ENCODE measurements at regions not wholly inside any gene's neighbourhood (a gene's known extent, or its start where the extent isn't known, plus 50 kb on each side); places are given as distances from the start of the nearest gene placed in this dataset.
"Not testable (repeated sequence)": the region's sequence is repeated elsewhere in the genome, so short reads cannot be mapped to it uniquely, and the experiment has no call there.

GRCh38 chr10:57673446-57673960 lies 594.2 kb downstream of the IPMK start:
- Histone ChIP-seq H3K4me1 (ENCODE audit: insufficient read depth, low read length) (no peaks in the 10 kb centered on the region), H3K27me3 (ENCODE audit: insufficient read depth, low read length) (no peaks in the 10 kb centered on the region), H3K9me3 (ENCODE audit: control insufficient read depth in 1 of 2, low read length in 2 of 2) (no peaks in the 10 kb centered on the region), H3K4me3 (ENCODE audit: low read length in 2 of 2) (no peak overlapping the region), H3K27ac (ENCODE audit: low read depth, low read length) (no peak overlapping the region), H3K36me3 (ENCODE audit: insufficient read depth, low read length) (no peaks in the 10 kb centered on the region)
- Mint-ChIP-seq H3K27me3 (no peaks in the 10 kb centered on the region), H3K4me1 (no peaks in the 10 kb centered on the region), H3K36me3 (no peaks in the 10 kb centered on the region), H3K27ac (no peak overlapping the region), H3K9me3 (peaks cover 0 to 10% (median 3%) of the 10 kb centered on the region in 8 donors), H3K4me3 (no peak overlapping the region)
- ChIA-PET CTCF (ENCODE audit: partially characterized antibody) (no interaction called here), POLR2A (ENCODE audit: partially characterized antibody) (no interaction called here)
- no peak for DNase-seq
- intact Hi-C loops (cut with micrococcal nuclease): no loop called here

- H3K9me3 Mint-ChIP-seq: peaks cover 0 to 18% (median under 1%) of the 10 kb centered on the region in 8 donors
- ChIA-PET POLR2A (ENCODE audit: partially characterized antibody) (no interaction called here), CTCF (ENCODE audit: partially characterized antibody) (no interaction called here)
Observed at GRCh38 chr10:57664815-57665214, 602.9 kb downstream of the IPMK start.

GRCh38 chr10:57663401-57663800 lies 604.3 kb downstream of the IPMK start:
- ChIA-PET POLR2A (ENCODE audit: partially characterized antibody) (no interaction called here), CTCF (ENCODE audit: partially characterized antibody) (no interaction called here)
- Histone ChIP-seq H3K36me3 (ENCODE audit: insufficient read depth, low read length) (no peaks in the 10 kb centered on the region), H3K27me3 (ENCODE audit: insufficient read depth, low read length) (no peaks in the 10 kb centered on the region), H3K27ac (ENCODE audit: low read depth, low read length) (no peak overlapping the region), H3K4me1 (ENCODE audit: insufficient read depth, low read length) (no peaks in the 10 kb centered on the region), H3K9me3 (ENCODE audit: control insufficient read depth in 1 of 2, low read length in 2 of 2) (no peaks in the 10 kb centered on the region), H3K4me3 (ENCODE audit: low read length in 2 of 2) (no peak overlapping the region)
- H3K27me3 Mint-ChIP-seq: no peaks in the 10 kb centered on the region
- H3K36me3 Mint-ChIP-seq: no peaks in the 10 kb centered on the region
- H3K27ac Mint-ChIP-seq: no peak overlapping the region
- H3K9me3 Mint-ChIP-seq: peaks cover 0 to 18% (median under 1%) of the 10 kb centered on the region in 8 donors
- no peak overlapping the region for H3K4me3 Mint-ChIP-seq
- no peaks in the 10 kb centered on the region for H3K4me1 Mint-ChIP-seq
- intact Hi-C loops (cut with micrococcal nuclease): no loop called here
- DNase-seq: no peak

More at GRCh38 chr10:57664815-57665214, 602.9 kb downstream of the IPMK start:
- no peak for DNase-seq
- Mint-ChIP-seq H3K27ac (no peak overlapping the region), H3K36me3 (no peaks in the 10 kb centered on the region), H3K4me3 (no peak overlapping the region), H3K4me1 (no peaks in the 10 kb centered on the region), H3K27me3 (no peaks in the 10 kb centered on the region)
- H3K27me3 ChIP-seq (ENCODE audit: insufficient read depth, low read length): no peaks in the 10 kb centered on the region
- no peaks in the 10 kb centered on the region for H3K36me3 ChIP-seq (ENCODE audit: insufficient read depth, low read length)
- no peaks in the 10 kb centered on the region for H3K4me1 ChIP-seq (ENCODE audit: insufficient read depth, low read length)
- H3K4me3 ChIP-seq (ENCODE audit: low read length in 2 of 2): no peak overlapping the region
- no peak overlapping the region for H3K27ac ChIP-seq (ENCODE audit: low read depth, low read length)
- intact Hi-C loops (cut with micrococcal nuclease): no loop called here
- no peaks in the 10 kb centered on the region for H3K9me3 ChIP-seq (ENCODE audit: control insufficient read depth in 1 of 2, low read length in 2 of 2)

- H3K27ac ChIP-seq (ENCODE audit: low read depth, low read length): no peak overlapping the region
- Mint-ChIP-seq H3K4me3 (no peak overlapping the region), H3K9me3 (peaks cover 0 to 2% (median 0%) of the 10 kb centered on the region in 8 donors), H3K4me1 (no peaks in the 10 kb centered on the region), H3K36me3 (no peaks in the 10 kb centered on the region), H3K27me3 (no peaks in the 10 kb centered on the region), H3K27ac (no peak overlapping the region)
- no peaks in the 10 kb centered on the region for H3K4me1 ChIP-seq (ENCODE audit: insufficient read depth, low read length)
- POLR2A ChIA-PET (ENCODE audit: partially characterized antibody): no interaction called here
- no peaks in the 10 kb centered on the region for H3K36me3 ChIP-seq (ENCODE audit: insufficient read depth, low read length)
- no peak for DNase-seq
- CTCF ChIA-PET (ENCODE audit: partially characterized antibody): no interaction called here
- no peaks in the 10 kb centered on the region for H3K9me3 ChIP-seq (ENCODE audit: control insufficient read depth in 1 of 2, low read length in 2 of 2)
- no peak overlapping the region for H3K4me3 ChIP-seq (ENCODE audit: low read length in 2 of 2)
- H3K27me3 ChIP-seq (ENCODE audit: insufficient read depth, low read length): no peaks in the 10 kb centered on the region
- intact Hi-C loops (cut with micrococcal nuclease): no loop called here
Observed at GRCh38 chr10:57661206-57661605, 606.5 kb downstream of the IPMK start.

GRCh38 chr10:57657164-57657765 lies 610.4 kb downstream of the IPMK start:
- H3K9me3 Mint-ChIP-seq: peaks cover 0 to 4% (median under 1%) of the 10 kb centered on the region in 8 donors
- POLR2A ChIA-PET (ENCODE audit: partially characterized antibody): no interaction called here

GRCh38 chr10:57654856-57655255 lies 612.8 kb downstream of the IPMK start:
- H3K4me3 ChIP-seq (ENCODE audit: low read length in 2 of 2): no peak overlapping the region
- no peak for DNase-seq
- H3K27ac ChIP-seq (ENCODE audit: low read depth, low read length): no peak overlapping the region
- Mint-ChIP-seq H3K9me3 (peaks cover 0 to 4% (median 2%) of the 10 kb centered on the region in 8 donors), H3K4me1 (no peaks in the 10 kb centered on the region), H3K27me3 (peaks cover 0 to 3% of the 10 kb centered on the region in 2 donors), H3K36me3 (no peaks in the 10 kb centered on the region), H3K27ac (no peak overlapping the region), H3K4me3 (no peak overlapping the region)
- ChIA-PET POLR2A (ENCODE audit: partially characterized antibody) (no interaction called here), CTCF (ENCODE audit: partially characterized antibody) (no interaction called here)
- no peaks in the 10 kb centered on the region for H3K4me1 ChIP-seq (ENCODE audit: insufficient read depth, low read length)
- no peaks in the 10 kb centered on the region for H3K9me3 ChIP-seq (ENCODE audit: control insufficient read depth in 1 of 2, low read length in 2 of 2)
- H3K27me3 ChIP-seq (ENCODE audit: insufficient read depth, low read length): no peaks in the 10 kb centered on the region
- H3K36me3 ChIP-seq (ENCODE audit: insufficient read depth, low read length): no peaks in the 10 kb centered on the region
- intact Hi-C loops (cut with micrococcal nuclease): no loop called here

More at GRCh38 chr10:57657164-57657765, 610.4 kb downstream of the IPMK start:
- Histone ChIP-seq H3K9me3 (ENCODE audit: control insufficient read depth in 1 of 2, low read length in 2 of 2) (no peaks in the 10 kb centered on the region), H3K36me3 (ENCODE audit: insufficient read depth, low read length) (no peaks in the 10 kb centered on the region), H3K4me1 (ENCODE audit: insufficient read depth, low read length) (no peaks in the 10 kb centered on the region), H3K27me3 (ENCODE audit: insufficient read depth, low read length) (no peaks in the 10 kb centered on the region), H3K4me3 (ENCODE audit: low read length in 2 of 2) (no peak overlapping the region), H3K27ac (ENCODE audit: low read depth, low read length) (no peak overlapping the region)
- intact Hi-C loops (cut with micrococcal nuclease): no loop called here
- Mint-ChIP-seq H3K27ac (no peak overlapping the region), H3K4me1 (no peaks in the 10 kb centered on the region), H3K36me3 (no peaks in the 10 kb centered on the region), H3K4me3 (no peak overlapping the region), H3K27me3 (peaks cover 0 to 3% of the 10 kb centered on the region in 2 donors)
- peak in 1 of 5 donors; percentile 1 for DNase-seq
- CTCF ChIA-PET (ENCODE audit: partially characterized antibody): interaction anchor here (0.7 kb wide), 1 partner anchor 104 kb away, joined by 4 read pairs; no protein-coding TSS in a partner anchor

- H3K9me3 Mint-ChIP-seq; H3K27me3 ChIP-seq (ENCODE audit: insufficient read depth, low read length); H3K27ac Mint-ChIP-seq; H3K36me3 Mint-ChIP-seq; H3K4me1 Mint-ChIP-seq; H3K9me3 ChIP-seq (ENCODE audit: control insufficient read depth in 1 of 2, low read length in 2 of 2); POLR2A ChIA-PET (ENCODE audit: partially characterized antibody); H3K4me3 ChIP-seq (ENCODE audit: low read length in 2 of 2); intact Hi-C loops (cut with micrococcal nuclease); H3K4me1 ChIP-seq (ENCODE audit: insufficient read depth, low read length); H3K27ac ChIP-seq (ENCODE audit: low read depth, low read length); H3K4me3 Mint-ChIP-seq; CTCF ChIA-PET (ENCODE audit: partially characterized antibody); H3K36me3 ChIP-seq (ENCODE audit: insufficient read depth, low read length); DNase-seq; H3K27me3 Mint-ChIP-seq: not testable (repeated sequence)
Observed at GRCh38 chr10:57645108-57645507, 622.6 kb downstream of the IPMK start.

Measured in CD4-positive, alpha-beta memory T cell (primary cell).